TTC549 (cell line): ENCODE measurements at regions not wholly inside any gene's neighbourhood (a gene's known extent, or its start where the extent isn't known, plus 50 kb on each side); places are given as distances from the start of the nearest gene placed in this dataset.
"Not testable (repeated sequence)": the region's sequence is repeated elsewhere in the genome, so short reads cannot be mapped to it uniquely, and the experiment has no call there.

Experiments used
- FAIRE-seq: peaks from 2 replicates; lab custom pipeline; 2012; peaks lifted over from hg19 to GRCh38; lab: Jason Lieb, UNC

DNA sequence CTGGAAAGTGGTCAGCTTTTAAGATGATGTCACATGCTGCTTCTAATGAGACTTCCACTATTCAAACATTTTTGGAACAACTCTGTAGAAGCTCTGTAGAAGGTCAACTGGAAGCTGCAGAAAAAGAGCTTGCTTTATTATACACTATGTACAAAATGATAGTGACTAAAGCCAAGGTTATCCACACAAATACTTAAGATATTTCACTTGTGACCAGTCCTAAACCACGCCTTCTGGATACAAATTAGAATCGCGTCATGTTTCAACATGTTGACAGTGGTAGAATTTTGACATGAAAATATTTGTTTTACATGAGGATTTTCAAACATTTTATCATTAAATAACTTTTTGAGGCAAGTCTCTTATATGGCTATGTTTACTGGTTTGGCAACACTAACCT lies 499.6 kb upstream of the PHF14 start:
- no peak for FAIRE-seq

DNA sequence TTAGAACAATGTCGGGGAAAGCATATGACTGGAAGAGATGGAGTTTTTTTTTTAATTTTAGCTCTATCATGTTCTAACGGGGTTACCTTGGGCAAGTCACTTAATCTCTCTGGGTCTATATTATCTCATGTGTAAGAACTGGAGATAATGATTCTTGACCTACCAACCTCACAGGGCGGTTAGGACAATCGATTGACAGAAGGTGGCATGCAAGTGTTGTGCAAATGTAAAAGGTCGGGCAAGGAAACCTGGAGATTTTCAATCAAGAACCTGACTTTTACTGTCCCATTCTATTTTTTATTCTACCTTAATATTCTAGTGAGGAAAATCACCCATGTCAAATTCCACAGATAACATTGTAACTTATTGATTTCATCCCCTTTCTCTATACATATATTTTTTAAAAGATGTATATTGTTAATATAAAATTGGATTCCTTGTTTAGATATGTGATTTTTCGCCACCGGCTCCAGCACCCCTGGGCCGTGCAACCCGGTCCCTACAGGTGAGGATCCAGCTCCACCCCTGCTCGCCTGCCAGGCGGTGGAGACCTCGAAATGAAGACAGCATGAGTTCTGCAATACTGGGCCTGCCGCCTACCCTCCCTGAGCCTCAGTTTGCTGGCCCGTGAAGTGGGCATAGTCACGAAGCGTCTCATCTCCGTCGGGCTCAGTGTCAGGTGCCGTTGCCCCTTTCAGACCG lies 497.6 kb upstream of the PHF14 start:
- no peak for FAIRE-seq

DNA sequence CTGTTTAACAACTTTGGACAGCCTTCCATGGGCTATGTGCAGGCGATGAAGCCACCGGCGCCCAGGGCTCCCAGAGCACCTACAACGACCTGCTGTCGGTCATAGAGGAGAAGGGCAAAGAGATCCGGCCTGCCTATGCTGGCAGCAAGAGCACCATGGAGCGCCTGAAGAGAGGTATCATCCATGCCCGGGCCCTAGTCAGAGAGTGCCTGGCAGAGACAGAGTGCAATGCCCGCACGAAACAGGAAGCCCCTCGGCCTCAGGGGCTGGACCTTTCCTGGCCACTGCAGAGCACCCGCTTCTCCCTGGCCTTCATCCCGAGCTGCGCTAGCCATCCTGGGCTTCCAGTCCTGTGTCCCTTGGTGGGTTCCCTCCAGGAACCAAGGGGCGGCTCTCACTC lies 497.0 kb upstream of the PHF14 start:
- no peak for FAIRE-seq

DNA sequence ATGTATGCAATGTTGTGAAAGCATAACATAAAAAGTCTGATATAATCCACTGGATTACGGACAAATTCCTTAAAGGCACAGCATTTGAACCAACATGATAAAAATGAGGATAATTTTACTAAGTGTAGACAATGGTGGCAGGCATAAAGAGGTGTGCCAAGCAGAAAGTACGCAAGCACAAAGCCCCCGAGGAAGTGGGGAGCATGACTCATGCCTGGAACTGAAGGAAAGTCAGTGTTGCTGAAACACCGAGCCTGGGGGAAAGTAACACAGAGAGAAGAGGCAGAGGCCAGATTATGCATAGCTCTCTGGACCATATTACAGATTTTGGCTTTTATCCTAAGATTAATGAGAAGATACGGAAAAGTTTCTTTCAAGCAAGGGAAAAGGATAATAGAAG lies 490.0 kb upstream of the PHF14 start:
- no peak for FAIRE-seq

DNA sequence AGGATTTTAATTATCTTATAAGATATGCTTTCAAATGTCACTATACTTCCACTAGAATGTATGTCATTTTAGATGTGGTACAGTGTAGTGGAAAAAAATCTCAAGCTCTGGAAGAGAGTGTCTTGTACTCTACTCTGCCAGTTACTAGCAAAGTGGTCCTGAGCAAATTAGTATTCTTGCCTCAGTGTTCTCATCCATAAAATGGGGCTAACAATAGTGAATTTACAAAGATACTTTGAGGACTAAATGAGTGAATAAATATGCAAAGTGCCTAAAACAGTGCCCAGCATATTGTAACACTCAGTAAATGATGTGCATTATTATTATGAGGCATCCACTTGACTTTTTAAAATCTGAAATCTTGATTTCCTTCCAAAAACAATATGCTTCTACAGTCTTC lies 488.9 kb upstream of the PHF14 start:
- FAIRE-seq: no peak

DNA sequence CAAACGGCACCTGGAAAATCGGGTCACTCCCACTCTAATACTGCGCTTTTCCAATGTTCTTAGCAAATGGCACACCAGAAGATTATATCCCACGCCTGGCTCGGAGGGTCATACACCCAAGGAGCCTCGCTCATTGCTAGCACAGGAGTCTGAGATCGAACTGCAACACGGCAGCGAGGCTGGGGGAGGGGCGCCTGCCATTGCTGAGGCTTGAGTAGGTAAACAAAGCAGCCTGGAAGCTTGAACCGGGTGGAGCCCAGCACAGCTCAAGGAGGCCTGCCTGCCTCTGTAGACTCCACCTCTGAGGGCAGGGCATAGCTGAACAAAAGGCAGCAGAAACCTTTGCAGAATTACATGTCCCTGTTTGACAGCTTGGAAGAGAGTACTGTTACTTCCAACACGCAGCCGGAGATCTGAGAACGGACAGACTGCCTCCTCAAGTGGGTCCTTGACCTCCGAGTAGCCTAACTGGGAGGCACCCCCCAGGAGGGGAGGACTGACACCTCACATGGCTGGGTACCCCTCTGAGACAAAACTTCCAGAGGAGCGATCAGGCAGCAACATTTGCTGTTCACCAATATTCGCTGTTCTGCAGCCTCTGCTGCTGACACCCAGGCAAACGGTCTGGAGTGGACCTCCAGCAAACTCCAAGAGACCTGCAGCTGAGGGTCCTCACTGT lies 472.3 kb upstream of the PHF14 start:
- FAIRE-seq: not testable (repeated sequence)

DNA sequence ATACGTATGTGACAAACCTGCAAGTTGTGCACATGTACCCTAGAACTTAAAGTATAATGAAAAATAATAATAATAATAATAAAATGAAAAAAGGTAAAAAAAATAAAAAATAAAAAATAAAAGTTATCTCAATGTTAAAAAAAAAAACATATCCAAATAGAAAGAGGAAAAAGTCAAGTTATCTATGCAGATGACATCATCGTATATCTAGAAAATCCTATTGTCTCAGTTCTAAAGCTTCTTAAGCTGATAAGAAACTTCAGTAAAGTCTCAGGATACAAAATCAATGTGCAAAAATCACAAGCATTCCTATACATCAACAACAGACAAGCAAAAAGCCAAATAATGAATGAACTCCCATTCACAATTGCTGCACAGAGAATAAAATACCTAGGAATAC lies 466.6 kb upstream of the PHF14 start:
- no peak for FAIRE-seq

DNA sequence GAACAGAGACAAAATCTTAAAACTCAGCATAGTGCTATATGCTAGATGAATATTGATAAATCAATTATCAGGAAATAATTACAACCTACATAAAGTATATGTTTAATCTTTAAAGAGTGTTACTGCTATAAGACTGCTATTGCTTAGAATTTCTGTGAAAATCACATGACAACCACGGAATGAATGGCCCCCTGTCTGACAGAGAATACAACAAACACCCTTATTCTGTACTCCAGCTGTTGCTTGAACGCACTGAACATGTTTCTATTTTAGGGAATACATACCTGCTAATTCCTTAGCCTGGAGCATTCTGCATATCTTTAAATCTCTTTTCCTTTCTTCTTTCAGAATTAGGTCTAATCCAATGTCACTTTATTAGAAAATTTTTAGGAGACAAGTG lies 452.4 kb upstream of the PHF14 start:
- FAIRE-seq: no peak

DNA sequence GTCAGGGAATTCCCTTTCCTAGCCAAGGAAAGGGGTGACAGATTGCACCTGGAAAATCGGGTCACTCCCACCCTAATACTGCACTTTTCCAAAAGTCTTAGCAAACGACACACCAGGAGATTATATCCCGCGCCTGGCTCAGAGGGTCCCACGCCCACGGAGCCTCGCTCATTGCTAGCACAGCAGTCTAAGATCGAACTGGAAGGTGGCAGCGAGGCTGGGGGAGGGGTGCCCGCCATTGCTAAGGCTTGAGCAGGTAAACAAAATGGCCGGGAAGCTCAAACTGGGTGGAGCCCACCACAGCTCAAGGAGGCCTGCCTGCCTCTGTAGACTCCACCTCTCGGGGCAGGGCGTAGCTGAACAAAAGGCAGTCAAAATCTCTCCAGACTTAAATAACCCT lies 440.2 kb upstream of the PHF14 start:
- FAIRE-seq: not testable (repeated sequence)

DNA sequence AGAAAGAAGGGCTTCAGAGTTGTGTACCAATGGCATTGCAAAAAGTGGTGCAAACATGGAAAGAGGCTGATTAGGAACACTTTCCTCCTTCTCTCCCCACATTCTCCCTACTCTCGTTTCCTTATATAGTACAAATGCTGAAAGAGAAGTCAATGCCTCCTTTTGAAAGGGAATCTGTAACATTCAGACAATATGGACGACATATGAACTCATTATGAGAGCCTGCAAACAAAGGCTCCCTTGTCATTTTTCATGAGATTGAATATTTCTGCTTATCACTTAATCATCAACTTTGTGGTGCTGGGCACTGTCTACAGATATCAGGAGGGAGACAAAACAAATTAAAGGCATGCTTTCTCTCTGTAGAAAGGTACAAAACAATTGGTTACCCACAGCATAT lies 437.1 kb upstream of the PHF14 start:
- no peak for FAIRE-seq

DNA sequence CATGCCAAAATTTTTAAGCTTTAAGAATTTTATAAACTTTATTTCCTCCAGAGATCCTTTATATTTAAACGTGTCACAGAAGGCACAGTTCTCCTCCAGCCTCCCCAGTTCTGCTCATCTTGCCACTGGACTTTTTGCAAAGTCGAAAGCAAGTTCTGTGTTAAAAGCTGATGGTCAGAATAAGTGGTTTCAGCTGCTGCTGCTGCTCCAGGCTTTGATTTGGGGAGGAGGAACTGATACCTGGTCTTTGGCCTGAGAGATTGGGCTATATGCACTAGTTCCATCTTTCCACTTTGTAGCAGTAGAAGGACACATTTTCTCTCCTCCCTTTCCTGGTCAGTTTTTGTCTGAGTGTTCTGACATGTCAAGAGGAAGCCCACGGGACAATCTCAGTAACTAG lies 435.9 kb upstream of the PHF14 start:
- no peak for FAIRE-seq

DNA sequence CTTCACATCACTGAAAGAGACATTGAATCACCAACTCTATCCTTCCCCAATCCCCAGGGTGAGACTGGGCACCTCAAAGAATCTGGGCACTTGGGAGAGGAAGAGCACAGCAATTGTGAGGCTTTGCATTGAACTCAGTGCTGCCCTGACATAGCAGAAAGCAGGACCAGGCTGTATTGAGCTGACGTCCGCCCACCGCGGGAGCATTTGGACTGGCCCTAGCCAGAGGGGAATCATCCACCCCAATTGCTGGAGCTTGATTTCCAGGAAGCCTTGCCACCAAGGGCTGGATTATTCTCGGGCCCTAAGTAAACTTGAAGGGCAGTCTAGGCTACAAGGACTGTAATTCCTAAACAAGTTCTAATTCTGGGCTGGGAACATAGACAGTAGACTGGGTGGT lies 416.3 kb upstream of the PHF14 start:
- FAIRE-seq: no peak

DNA sequence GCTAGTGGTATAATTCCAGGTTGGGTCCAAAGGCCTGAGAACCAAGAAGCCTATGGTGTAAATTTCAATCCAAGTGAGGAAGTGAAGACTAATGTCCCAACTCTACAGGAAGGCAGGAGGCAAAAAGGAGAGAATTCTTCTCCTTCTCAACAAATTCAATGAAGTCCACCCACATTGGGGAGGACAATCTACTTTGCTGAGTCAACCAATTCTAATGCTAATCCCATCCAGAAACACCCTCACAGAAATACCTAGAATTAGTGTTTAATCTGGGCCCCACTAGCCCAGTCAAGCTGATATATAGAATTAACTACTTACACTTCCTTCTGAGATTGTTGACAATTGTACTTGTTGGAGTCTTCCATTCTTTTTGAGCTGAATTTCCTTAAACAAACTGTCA lies 413.2 kb upstream of the PHF14 start:
- FAIRE-seq: no peak

DNA sequence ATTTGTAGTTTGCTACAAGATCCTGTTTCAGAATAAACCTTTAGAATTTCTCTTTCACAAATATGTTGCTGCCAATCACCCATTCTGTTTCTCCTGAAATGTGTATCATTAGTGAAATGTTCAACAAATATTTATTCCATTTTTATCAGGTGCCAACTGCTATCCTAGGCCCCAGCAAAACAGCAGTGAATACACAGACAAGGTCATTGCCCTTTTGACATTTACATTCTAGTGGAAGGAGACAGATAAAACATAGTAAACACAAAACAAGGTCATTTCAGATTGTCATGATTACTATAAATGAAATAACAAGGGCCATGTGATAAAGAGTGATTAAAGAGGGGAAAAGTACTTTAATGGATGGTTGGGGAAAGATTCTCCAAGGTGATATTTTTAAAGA lies 404.8 kb upstream of the PHF14 start:
- FAIRE-seq: no peak

DNA sequence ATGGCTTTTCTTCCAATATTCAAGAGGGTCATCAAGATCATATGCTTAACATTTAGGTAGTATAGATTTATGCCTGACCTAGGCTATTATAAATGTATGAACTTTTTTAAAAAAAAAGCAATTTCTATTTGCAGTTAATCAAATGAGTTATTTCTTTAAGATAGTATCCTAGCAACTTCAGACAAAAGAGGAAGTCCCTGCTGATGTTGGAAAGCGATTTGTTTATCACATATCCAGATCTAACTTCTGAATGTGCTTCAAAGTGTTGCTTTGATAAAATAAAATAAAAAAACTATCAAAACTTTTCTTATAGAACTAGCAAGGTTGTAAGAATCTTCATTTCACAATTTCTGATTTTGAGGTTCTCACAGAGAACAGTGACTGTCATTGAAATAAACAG lies 401.9 kb upstream of the PHF14 start:
- FAIRE-seq: no peak

DNA sequence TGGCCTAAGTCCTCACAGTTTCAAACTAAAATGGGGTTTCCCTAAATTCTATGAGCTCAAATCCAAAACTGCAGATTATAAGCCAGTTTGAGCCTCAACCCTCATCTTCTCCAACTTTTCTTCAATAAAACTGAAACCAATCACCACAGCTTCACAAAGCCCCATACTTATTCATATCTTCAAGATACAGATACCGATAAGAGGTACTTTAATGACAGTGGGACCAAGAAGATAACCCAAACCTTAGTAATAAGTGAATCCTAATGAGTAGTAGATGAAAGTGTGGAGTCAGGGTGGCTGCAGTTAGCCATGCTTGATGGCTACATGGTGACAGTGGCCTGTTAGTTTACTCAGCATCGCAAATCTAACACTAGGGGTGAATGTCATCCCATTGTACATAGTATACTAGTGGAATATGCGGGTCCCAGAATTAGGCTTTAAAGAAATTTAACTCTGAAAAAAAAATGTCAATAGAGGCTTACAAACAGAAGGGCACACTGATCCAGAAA lies 395.8 kb upstream of the PHF14 start:
- no peak for FAIRE-seq

DNA sequence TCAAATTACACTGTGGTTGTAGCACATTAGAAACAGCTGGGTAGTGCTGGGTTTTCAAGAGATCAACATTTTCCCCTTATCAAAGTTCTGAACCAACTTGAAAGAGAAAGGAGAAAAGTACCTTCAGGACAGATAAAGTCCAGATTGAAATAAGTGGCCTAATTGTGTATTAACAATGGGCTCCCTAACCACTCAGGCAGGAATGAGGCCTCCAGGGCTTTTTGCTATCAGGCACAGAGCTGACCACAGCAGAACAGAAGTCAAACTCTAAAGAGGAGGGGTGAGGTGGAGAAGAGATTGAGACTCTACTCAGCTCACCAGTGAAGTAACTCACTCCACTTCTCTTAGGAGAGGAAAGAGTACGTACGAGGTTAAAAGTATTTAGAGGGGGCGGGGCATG lies 394.1 kb upstream of the PHF14 start:
- no peak for FAIRE-seq

DNA sequence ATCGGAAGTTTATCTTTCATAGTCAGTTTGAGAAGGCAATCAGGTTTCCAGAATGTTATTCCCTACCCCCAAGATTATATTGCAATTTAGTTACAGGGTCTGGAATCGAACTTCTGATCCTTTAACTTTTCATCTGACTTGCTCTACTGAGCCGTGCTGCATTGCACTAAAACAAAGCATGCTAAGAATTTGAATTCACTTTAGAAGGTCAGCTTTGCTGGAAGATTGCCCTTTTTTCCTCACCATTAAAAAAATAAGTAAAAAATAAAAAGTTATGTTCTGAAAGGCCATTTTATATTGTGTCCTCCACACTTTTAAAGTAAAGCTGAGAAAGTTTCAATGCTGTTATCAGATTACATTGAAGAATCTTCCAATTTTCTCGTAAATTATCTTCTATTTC lies 388.8 kb upstream of the PHF14 start:
- no peak for FAIRE-seq

DNA sequence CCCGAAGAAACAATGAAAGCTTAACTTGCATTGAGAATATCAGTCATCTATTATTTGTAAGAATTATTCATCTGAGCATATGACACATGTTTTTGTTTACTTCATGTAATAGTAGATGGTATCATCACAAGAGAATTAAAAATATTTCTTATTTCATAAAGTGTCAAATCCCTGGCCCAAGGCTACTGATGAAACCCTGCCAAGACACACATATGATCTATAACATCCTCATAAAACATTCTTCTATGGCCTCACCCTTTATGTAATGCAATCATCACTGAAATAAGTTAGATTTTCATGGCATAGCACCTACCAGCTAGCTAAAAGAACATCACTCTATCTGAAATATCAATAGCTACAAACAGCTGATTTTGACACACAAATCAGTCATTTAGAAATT lies 385.6 kb upstream of the PHF14 start:
- no peak for FAIRE-seq

DNA sequence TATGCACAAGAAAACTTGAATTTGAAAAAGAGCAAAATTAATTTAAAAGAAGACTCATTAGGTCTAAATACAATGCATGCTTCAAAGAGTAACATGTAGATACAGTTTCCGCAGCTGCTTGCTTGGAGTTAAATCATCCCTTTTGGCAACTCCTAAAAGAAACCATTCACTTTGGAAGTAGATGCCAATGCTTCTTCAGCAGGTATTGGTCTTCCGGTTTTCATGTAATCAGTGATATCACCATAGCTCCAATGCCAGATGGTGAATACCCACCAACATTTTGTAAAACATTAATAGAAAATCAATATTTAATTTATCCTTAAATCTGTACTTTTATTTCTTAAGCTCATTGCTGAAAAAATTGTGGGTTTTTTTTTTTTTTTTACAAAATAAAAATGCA lies 381.1 kb upstream of the PHF14 start:
- FAIRE-seq: no peak

DNA sequence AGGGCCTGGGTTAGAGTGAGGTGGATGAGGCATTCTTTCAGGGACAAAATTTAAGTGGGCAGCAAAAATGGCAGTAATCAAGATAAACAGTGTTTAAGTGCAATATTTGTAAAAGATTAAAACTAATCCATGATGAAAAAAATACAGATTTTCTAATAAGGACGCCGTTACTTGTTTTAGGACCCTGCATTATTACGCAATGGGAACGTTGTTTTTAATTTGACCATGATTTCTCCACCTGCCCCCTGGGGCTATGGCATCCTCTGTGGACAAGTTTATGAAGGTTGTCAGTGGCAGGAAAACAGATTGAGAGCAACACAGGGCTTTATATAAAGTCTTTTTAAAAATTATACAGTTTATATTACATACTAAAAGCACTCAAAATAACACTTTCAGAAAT lies 380.6 kb upstream of the PHF14 start:
- FAIRE-seq: no peak

DNA sequence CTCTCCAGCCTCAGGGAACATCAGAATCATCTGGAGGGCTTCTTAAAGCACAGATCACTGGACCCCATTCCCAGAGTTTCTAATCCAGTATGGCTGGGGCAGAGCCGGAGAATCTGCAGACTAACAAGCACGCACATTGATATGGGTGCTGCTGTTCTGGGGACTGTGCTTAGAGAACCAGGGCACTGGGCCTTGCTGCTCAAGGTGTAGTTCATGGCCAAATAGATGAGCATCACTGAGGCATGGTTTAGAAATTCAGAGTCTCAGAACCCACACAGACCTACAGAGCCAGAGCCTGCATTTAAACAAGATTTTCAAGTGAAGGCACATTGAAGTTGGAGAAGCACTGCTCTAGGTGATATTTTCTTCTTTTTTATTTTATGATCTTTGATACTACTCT lies 376.8 kb upstream of the PHF14 start:
- FAIRE-seq: no peak

DNA sequence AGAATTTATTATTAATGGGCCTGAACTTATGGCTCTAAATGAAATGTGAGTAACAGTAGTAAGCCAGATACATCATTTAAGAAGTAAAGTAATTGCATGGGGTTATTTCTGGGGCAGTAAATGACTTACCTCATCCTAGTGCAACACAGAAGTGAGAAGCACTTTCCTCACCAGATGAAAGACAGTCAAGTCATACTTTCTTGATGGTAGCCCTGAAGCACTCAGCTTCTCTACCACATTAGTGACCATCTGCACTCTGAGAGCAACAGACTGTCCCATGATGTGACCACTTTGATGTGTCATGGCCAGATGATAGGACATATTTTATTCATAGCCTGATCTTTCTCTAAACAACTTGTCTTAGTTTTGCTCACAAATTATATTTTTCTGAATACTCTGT lies 369.5 kb upstream of the PHF14 start:
- no peak for FAIRE-seq

DNA sequence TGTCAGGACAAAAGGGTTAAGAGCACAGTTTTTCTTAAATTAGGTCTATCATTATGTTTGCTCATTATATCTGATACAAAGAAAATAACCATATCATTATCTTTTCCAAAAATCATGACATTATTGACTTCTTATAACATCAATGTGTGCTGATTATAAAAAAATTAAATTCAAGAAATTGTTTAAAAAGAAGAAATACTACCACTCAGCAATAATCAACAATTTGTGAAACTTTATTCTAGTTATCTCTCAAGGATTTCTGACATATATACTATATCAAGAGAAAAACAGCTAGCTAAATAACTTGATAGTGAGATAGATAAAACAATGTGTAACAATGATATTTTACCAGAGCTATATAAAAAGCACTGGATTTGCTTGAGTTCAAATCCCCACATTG lies 360.7 kb upstream of the PHF14 start:
- no peak for FAIRE-seq
